Smooth muscle cell (in vitro differentiated cells): ENCODE measurements at regions not wholly inside any gene's neighbourhood (a gene's known extent, or its start where the extent isn't known, plus 50 kb on each side); places are given as distances from the start of the nearest gene placed in this dataset.

Experiments
- DNase-seq: peaks from one replicate; lab custom pipeline; 2025; ENCODE audit not compliant: unreplicated experiment; lab: John Stamatoyannopoulos, UW
- H2AFZ ChIP-seq: fragments of 200-600 bp; sonication (generic); 2 replicates; pipeline ENCODE4 v1.6.0; 2016; ENCODE audit warnings: antibody characterized with exemption, low read depth, mild to moderate bottlenecking
- H3F3A ChIP-seq: fragments of 200-600 bp; sonication (generic); 2 replicates; pipeline ENCODE4 v1.6.0; 2017; ENCODE audit warnings: antibody characterized with exemption, low read depth
- H3K27ac ChIP-seq: fragments of 200-600 bp; sonication (generic); 2 replicates; pipeline ENCODE4 v1.5.1; 2016; ENCODE audit warnings: low read depth, mild to moderate bottlenecking
- H3K27me3 ChIP-seq: fragments of 200-600 bp; sonication (generic); 2 replicates; pipeline ENCODE4 v1.6.1; 2016; ENCODE audit warnings: low read depth, mild to moderate bottlenecking
- H3K36me3 ChIP-seq: fragments of 200-600 bp; sonication (generic); 2 replicates; pipeline ENCODE4 v1.5.1; 2016; ENCODE audit warnings: low read depth
- H3K4me1 ChIP-seq: fragments of 200-600 bp; sonication (generic); 2 replicates; pipeline ENCODE4 v1.5.1; 2016; ENCODE audit warnings: low read depth
- H3K4me2 ChIP-seq: fragments of 200-600 bp; sonication (generic); 2 replicates; pipeline ENCODE4 v1.6.0; 2016; ENCODE audit warnings: mild to moderate bottlenecking
- H3K4me3 ChIP-seq: fragments of 200-600 bp; sonication (generic); 2 replicates; pipeline ENCODE4 v1.5.1; 2016; ENCODE audit warnings: mild to moderate bottlenecking
- H3K79me2 ChIP-seq: fragments of 200-600 bp; sonication (generic); 2 replicates; pipeline ENCODE4 v1.6.0; 2016; ENCODE audit warnings: low read depth, mild to moderate bottlenecking
- H3K9ac ChIP-seq: fragments of 200-600 bp; sonication (generic); 2 replicates; pipeline ENCODE4 v1.6.0; 2016; ENCODE audit warnings: low read depth
- H3K9me3 ChIP-seq: fragments of 200-600 bp; sonication (generic); replicated peaks from 2 replicates; pipeline ENCODE4 v1.5.1; 2016; ENCODE audit warnings: low read depth
- H4K20me1 ChIP-seq: fragments of 200-600 bp; sonication (generic); 2 replicates; pipeline ENCODE4 v1.6.0; 2016; ENCODE audit warnings: low read depth
- WGBS: methylation state at CpG from one replicate; pipeline ENCODE4 v1.1.7; 2016; ENCODE audit warnings: low lambda C conversion rate; 5-methylcytosine and 5-hydroxymethylcytosine counted together
- TF ChIP-seq, protein P1 (sequence below): fragments of 200-600 bp; sonication (generic); IDR thresholded peaks from 2 replicates; pipeline ENCODE4 v1.5.1; 2017; ENCODE audit warnings: borderline replicate concordance, mild to moderate bottlenecking, antibody characterized with exemption; ENCODE audit not compliant: insufficient read depth, poor library complexity, severe bottlenecking

DNA sequence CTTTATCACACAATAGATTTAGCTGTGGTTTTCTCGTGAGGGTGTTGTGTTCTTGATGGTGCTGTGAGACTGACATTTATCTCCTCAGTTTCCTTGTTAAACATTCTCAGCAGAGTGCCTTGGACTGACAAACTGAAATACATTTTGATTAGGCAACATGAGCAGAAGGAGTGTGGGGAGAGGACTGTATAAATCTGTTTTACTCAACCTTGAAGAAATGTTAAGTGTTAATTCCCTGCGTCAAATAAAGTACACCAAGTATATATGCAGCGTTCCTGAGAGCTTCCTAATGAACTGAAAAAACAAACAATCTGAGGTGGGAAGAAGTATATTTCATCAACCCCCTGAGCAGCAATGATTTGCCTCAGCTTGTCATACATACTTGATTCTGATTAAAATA is 540.3 kb upstream of the B3GALT2 start:
- DNase-seq = no peak
- WGBS = 44% methylated on average over 3 of the region's 3 CpGs
- H3K36me3 ChIP-seq = no peaks in the 10 kb centered on the region
- no peaks in the 10 kb centered on the region for H3K79me2 ChIP-seq
- H3K4me3 ChIP-seq = no peak overlapping the region
- H3K27ac ChIP-seq = no peak overlapping the region
- H2AFZ ChIP-seq = no peak overlapping the region
- no peak overlapping the region for H3K4me2 ChIP-seq
- no peaks in the 10 kb centered on the region for H3K4me1 ChIP-seq
- H3K9me3 ChIP-seq = no peaks in the 10 kb centered on the region
- no peaks in the 10 kb centered on the region for H4K20me1 ChIP-seq
- H3F3A ChIP-seq = no peaks in the 10 kb centered on the region
- no peaks in the 10 kb centered on the region for H3K27me3 ChIP-seq
- TF ChIP-seq, protein P1, sequence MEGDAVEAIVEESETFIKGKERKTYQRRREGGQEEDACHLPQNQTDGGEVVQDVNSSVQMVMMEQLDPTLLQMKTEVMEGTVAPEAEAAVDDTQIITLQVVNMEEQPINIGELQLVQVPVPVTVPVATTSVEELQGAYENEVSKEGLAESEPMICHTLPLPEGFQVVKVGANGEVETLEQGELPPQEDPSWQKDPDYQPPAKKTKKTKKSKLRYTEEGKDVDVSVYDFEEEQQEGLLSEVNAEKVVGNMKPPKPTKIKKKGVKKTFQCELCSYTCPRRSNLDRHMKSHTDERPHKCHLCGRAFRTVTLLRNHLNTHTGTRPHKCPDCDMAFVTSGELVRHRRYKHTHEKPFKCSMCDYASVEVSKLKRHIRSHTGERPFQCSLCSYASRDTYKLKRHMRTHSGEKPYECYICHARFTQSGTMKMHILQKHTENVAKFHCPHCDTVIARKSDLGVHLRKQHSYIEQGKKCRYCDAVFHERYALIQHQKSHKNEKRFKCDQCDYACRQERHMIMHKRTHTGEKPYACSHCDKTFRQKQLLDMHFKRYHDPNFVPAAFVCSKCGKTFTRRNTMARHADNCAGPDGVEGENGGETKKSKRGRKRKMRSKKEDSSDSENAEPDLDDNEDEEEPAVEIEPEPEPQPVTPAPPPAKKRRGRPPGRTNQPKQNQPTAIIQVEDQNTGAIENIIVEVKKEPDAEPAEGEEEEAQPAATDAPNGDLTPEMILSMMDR = no peak
- H3K9ac ChIP-seq = no peak overlapping the region

DNA sequence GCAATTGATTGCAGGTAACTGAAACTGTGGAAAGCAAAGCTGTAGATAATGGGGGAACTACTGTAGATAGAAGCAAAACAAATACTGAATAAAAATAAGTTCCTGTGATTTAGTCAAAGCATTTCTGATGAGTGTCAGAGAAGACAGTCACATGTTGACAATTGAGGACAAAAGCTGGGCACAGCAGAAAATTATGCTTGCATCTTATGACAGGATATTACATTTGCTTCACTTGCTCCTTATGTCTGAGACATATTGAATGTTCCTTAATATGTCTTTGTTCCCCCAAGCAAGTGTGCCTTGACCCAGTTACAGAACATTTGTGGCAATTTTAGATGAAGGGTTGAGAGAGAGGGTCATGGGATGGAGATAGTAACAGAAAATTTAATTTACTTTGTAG is 526.0 kb upstream of the B3GALT2 start:
- Histone ChIP-seq H3F3A (no peaks in the 10 kb centered on the region), H3K79me2 (no peaks in the 10 kb centered on the region), H3K9me3 (no peaks in the 10 kb centered on the region), H4K20me1 (no peaks in the 10 kb centered on the region), H2AFZ (no peak overlapping the region), H3K9ac (no peak overlapping the region), H3K4me2 (no peak overlapping the region), H3K4me3 (no peak overlapping the region), H3K36me3 (no peaks in the 10 kb centered on the region), H3K27ac (no peak overlapping the region), H3K4me1 (no peaks in the 10 kb centered on the region), H3K27me3 (no peaks in the 10 kb centered on the region)
- TF ChIP-seq, protein P1 = no peak
- no peak for DNase-seq

DNA sequence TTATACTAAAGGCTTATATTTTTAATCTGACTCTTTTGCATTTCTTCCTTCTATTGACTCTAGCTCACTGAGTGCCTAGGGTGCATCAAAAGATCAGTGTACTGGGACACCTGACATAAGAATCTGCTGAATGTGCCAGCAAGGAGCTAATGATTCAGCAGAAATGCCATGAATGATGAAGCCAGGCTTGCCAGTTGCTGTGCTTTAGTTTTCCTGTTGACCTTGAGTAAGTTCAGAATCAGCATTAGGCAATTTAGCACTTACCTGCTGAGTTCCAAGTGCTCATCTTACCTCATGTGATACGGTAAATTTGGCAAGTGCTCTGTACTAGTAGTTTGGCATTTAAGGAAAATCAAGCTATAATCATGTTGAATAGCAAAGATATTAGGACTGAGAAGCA is 523.2 kb upstream of the B3GALT2 start:
- Histone ChIP-seq H3K9me3 (no peaks in the 10 kb centered on the region), H3K27me3 (no peaks in the 10 kb centered on the region), H3F3A (no peaks in the 10 kb centered on the region), H3K4me1 (no peaks in the 10 kb centered on the region), H3K4me2 (no peak overlapping the region), H3K79me2 (no peaks in the 10 kb centered on the region), H4K20me1 (no peaks in the 10 kb centered on the region), H3K9ac (no peak overlapping the region), H3K36me3 (no peaks in the 10 kb centered on the region), H3K4me3 (no peak overlapping the region), H2AFZ (no peak overlapping the region), H3K27ac (no peak overlapping the region)
- 88% methylated on average over 1 of the region's 1 CpG for WGBS
- TF ChIP-seq, protein P1 = no peak
- DNase-seq = no peak

DNA sequence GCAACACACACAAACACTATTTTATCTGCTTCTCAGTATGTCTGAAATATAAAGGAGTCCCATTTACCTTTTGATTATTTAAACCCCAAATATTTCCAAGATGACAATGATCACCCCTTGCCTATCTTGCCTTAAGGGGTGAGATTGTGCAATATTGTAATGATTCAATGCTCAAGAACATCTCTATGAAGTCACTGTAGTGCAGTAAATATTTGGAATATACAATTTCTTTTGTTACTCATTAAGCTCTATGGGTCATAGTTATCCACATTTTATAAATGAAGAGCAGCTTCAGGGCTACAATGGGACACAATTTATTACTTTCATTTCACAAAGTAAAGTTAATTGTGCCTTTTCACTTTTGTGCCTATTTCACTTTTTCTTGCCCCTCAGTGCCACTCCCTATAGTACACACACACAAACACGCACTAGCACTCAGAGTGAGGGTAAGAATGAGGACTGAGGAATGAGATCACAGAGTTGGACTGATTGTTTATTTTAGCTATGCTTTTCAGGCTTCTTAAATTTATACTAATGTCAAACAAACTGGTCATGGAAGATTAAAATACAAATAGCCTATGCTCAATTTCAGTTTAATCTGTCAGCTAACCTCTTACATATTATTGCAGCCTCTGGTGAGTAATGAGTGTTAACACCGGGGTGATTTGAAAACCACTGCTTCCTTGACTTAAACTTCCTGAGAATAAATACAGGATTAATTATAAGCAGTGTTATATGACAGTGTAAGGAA is 521.0 kb upstream of the B3GALT2 start:
- no peak for DNase-seq
- Histone ChIP-seq H3K4me2 (no peak overlapping the region), H3K27me3 (no peaks in the 10 kb centered on the region), H4K20me1 (no peaks in the 10 kb centered on the region), H3K9me3 (no peaks in the 10 kb centered on the region), H3F3A (no peaks in the 10 kb centered on the region), H2AFZ (no peak overlapping the region), H3K4me1 (no peaks in the 10 kb centered on the region), H3K79me2 (no peaks in the 10 kb centered on the region), H3K9ac (no peak overlapping the region), H3K4me3 (no peak overlapping the region), H3K36me3 (no peaks in the 10 kb centered on the region), H3K27ac (no peak overlapping the region)
- TF ChIP-seq, protein P1 = no peak
- WGBS = 63% methylated on average over 2 of the region's 2 CpGs
